ENCODE measurements at regions not wholly inside any gene's neighbourhood (a gene's known extent, or its start where the extent isn't known, plus 50 kb on each side); places are given as distances from the start of the nearest gene placed in this dataset.
"Not testable (repeated sequence)": the region's sequence is repeated elsewhere in the genome, so short reads cannot be mapped to it uniquely, and the experiment has no call there.

DNA sequence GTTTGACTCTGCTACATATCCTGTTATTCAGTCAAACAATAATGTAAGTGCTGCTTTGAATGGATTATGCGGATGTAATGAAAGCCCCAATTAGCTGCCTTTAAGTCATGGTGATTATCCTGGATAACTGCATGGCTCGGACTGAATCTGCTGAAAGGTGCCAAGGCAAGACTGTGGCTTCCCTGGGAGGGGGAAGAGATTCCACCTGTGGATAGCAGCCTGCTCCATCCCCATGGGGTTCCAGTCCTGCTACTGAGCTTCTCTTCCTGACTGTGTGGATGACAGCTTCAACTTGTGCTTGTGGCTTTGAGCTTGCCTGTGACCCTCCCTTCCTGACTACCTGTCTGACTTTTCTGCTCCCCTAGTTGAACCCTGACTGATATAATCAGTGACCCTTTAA is 540.0 kb upstream of the GYPC start:
- no peak for DNase-seq

DNA sequence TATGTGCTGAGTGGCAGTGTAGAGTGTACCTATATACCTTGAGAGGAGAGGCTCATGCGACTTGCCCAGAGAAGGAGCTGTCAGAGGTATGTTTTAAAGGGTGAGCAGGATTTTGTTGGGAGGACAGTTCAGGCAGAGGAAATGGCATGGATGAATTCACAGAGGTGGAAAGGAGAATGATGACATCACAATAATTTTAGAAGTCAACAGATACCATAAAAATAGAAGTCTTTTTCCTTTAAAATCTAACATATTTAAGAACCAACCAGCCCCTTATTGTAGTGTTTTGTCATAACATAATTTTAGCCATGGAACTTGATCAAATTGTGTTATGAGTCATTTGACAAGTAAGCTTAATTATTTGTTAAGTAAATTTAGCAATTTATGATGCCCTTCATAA is 538.1 kb upstream of the GYPC start:
- DNase-seq, result no peak

GRCh38 chr2:126145752-126146151 is 510.2 kb upstream of the GYPC start:
- no peak for DNase-seq

DNA sequence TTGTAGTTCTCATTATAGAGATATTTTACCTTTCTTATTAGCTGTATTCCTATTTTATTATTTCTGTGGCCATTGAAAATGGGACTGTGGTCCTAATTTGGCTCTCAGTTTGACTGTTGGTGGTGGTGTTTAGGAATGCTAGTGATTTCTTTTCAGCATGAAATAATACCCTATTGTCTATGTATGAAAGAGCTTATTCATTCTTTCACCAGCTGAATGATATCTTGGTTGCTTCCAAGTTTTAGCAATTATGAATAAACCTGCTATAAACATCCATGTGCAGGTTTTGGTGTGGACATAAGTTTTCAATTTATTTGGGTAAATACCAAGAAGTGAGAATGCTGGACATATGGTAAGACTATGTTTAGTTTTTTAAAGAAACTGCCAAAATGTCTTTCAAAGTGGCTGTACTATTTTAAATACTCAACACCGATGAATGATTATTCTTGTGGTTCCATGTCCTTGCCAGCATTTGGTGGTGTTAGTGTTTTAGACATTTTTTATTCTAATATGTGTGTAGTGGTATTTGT is 501.6 kb upstream of the GYPC start:
- DNase-seq, result no peak

DNA sequence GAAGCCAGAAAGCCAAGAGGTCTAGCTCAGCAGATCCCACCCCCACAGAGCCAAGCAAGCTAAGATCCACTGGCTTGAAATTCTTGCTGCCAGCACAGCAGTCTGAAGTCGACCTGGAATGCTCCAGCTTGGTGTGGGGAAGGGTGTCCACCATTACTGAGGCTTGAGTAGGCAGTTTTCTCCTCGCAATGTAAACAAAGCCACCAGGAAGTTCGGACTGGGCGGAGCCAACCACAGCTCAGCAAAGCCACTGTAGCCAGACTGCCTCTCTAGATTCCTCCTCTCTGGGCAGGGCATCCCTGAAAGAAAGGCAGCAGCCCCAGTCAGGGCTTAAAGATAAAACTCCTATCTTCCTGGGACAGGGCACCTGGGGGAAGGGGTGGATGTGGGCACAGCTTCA is 495.0 kb upstream of the GYPC start:
- DNase-seq, result not testable (repeated sequence)

DNA sequence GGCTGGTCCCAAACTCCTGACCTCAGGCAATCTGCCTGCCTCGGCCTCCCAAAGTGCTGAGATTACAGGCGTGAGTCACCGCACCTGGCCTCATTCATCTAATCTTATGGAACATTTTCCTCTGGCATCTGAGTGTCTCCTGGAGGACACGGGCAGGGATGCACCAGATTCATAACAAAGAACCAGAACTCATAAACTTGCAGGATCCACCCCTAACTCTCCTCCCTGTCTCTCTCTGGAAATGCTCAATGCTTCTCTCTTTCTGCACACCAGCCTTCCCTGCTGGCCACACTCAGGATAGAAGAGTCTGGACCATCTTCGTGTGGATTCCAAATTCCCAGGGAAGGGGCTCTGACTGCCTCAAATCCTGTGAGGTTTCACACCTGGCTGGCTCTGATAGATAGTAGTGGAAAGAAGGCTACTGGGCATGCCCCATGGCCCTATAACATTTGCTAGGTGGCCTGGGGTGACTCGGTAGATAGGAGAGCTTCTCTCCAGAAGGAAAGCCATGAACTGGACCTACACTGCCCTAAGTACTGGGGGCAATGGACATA is 483.2 kb upstream of the GYPC start:
- no peak for DNase-seq

DNA sequence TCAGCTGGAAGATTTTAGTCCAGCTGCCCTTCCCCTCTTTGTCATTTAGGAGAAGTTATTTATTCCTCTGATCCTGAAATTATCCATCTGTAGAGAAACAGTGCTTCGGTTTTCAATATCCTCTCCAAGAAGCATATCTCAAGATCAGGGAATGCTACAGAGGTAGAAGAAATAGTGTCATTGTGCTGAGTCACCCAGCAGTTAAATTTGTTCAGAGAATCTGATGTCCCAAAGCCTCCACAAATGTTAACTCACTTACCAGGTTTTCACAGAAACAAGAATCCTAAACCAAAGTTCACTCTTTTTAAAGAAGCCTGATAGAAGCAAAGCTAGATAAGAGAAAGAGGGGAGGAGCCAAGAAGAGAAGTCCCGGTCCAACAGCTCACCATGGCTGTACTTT is 480.7 kb upstream of the GYPC start:
- no peak for DNase-seq

- DNase-seq, result no peak
Observed at GRCh38 chr2:126177479-126177878, 478.5 kb upstream of the GYPC start.

- no peak for DNase-seq
Observed at GRCh38 chr2:126187668-126188067, 468.3 kb upstream of the GYPC start.

GRCh38 chr2:126189527-126189926 is 466.4 kb upstream of the GYPC start:
- DNase-seq, result no peak

DNA sequence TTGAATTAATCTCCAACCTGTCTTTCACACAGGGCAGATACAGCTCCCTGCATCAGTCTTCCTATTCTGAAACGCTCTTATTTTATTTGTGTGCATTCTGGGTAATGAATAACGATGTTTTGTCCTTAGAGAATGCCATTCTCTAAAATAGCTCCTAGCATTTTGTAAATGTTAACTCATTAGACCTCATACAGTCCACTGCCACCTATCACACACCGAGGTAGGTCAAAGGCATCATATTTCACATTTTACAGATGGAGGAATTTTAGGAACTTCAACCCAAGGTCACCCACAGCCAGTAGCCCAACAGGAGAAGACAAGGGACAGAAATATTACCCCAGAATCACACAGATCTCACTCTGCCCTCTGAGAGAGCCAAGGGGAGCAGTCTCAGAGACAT is 455.4 kb upstream of the GYPC start:
- no peak for DNase-seq

DNA sequence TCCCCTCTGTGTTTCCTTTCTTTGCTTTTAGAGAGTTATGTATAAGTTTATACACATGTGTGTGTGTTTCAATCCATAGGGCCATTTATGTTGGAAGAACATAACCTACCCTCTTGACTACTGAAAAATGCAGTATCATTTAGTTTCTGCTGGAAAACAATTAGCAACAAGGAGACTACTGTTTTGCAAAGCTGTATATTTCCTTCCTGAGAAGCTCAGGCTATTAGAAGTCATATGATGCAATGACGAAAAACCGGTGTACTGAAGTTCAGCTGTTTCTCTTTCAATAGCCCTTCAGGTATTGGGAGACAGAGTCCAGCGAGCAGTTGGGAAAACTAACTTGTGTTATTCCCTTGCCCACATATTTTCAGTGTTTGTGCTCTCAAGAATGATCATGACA is 447.7 kb upstream of the GYPC start:
- DNase-seq, result no peak

- no peak for DNase-seq
Observed at GRCh38 chr2:126212735-126213134, 443.2 kb upstream of the GYPC start.

DNA sequence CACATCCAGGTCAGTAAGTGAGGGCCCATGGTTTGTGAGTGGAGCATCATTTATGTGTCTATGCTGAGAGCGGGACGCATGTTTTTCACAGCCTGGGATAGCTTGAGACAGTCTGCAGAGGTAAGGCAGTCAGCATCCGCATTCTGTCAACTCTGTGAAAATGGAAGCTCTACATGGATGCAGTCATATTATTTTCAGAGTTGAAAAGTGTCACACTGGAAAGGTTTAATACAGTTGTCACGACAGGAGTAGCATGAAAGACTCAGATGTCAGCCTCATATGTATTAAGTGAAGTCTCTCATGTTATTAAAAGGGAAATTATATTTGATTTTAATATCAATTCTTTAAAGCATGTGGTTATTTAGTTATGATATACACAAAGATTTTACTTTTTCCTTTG is 436.9 kb upstream of the GYPC start:
- no peak for DNase-seq

DNA sequence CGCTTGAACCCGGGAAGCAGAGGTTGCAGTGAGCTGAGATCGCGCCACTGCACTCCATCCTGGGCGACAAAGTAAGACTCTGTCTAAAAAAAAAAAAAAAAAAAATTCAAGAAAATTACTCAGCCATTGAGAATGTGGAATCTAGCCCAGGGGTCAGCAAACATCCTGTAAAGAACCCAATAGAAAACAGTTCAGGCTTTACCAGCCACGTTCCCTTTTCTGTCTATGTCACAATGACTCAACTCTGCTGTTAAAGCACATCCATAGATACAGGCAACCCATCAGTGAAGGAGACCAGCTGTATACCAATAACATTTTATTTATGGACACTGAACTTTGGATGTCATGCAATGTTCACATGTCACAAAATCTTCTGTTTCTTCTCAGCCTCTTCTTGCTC is 435.6 kb upstream of the GYPC start:
- no peak for DNase-seq

DNA sequence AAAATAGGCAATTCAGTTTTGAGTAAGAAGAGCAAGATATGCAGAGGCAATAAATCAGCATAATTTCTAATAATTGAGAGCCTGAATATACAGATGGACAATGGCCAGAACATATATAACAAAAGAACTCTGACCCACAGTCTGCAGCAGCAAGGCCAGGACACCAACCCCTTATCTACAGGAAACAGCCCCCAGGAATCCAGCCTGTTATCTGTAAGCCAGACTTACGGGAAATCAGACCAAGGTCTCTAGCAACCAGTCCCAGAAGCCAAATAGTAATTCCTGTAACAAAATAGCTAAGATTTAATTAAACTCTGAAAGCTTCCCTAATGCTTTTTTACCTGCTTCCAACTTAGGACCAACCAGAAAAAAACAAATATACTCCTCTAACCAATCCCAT is 434.5 kb upstream of the GYPC start:
- DNase-seq, result no peak

DNA sequence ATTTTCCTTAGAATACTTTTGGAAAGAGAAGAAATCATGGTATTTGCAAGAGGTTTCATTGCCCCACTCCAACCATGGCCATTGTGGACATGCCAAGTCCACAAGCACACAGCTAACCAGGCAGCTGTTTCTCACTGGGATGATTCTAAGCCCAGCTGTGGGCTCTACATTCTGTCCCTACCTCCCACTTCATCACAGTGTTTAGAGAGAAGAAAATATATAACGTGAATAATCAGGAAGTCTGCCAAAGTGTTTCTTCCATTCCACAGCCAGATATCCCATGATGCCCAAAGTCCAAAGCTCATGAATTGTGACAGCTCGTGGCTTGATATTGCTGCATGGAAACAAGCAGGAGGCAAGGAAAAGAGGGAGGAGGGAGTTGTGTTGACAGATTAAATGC is 433.7 kb upstream of the GYPC start:
- no peak for DNase-seq

DNA sequence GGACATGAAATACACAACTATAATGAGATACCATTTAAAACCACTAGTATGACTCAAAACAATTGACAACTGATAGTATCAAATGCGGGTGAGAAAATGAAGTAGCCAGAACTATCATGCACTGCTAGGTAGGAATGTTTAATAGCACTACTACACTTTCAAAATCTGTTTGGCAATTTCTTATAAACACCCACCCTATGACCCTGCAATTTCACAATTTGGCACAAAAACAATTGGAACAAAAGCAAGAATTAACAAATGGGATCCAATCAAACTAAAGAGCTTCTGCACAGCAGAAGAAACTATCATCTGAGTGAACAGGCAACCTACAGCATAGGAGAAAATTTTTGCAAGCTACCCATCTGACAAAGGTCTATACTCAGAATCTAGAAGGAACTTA is 431.2 kb upstream of the GYPC start:
- no peak for DNase-seq

DNA sequence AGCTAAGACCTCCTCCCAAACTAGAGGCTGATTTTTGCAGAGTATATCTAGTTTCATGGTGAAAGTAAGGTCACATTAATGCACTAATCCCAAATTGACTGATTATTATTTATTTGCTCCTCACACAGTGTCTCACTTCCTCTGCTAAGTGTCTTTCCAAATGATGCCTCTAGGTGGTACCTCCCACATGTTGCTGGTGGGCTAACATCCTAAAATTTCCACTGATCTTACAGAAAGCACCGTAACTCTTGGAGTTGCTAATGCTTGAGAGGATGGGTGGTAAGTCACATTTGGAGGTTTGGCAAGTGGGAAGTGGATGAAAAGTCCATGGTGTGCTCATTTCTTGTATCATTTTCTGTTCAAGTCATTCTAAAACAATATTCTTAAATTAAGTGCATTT is 428.7 kb upstream of the GYPC start:
- DNase-seq, result no peak

DNA sequence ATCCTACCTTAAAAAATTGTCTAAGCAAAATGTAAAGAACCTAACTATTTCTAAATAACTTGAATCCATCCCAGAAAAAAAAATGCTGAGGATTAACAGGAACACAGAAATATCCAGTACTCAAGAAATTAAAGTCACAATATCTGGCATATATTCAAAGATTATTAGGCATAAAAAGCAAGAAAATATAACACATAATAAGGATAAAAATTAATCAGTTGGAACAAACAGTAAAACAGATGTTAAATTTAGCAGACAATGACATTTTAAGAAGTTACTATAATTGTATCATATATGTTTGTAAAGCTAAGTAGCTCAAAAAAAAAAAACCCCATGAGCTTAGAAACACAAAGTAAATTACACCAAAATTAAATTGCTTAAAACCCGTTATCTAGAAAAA is 427.4 kb upstream of the GYPC start:
- no peak for DNase-seq

- no peak for DNase-seq
Observed at GRCh38 chr2:126238251-126238650, 417.7 kb upstream of the GYPC start.

DNA sequence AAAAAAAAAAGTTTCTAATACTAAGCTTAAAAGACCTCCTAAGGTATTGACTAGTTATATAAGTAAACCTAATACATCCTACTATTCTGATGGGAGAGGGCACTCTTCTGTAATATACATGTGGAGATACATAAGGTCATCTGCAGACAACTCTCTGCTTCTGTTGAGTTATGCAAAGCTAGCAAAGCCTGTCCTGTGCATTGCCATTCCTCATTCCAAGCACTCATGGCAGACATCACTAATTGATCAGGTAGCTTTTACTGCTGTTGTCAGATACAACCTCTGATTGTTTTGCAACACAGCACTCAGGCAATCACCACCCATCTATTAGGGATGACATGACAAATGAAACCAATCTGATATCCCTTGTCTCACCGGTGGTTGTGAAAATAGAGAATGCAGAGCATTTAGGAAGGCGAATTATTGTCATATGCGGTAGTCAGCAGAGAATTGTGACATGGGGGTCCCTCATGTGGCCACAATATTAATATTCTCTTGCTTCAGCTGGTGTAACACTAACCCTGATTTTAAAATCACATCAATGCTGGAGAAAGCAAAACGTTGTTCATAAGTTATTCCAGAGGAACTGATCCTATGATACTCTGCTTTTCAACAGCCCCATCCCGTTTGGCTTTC is 416.5 kb upstream of the GYPC start:
- DNase-seq, result no peak

GRCh38 chr2:126241001-126241400 is 415.0 kb upstream of the GYPC start:
- no peak for DNase-seq

DNA sequence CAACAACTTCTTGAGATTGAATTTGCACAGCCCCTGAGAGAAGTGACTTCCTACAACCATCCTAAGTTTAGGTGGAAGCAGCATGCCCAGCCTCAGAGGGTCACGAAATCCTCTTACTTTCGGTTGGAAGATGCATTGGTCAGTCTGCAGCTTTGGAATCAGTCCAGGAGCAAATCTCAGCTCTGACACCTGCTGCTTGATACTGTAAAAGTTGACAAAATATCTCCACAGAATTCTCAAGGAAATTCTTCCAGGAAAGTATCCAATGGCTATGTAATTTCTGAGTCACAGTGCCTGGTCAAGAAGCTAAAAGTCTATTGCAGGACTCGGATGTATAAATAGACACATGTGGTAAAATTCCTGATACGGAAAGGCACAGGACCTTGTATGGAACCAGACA is 414.5 kb upstream of the GYPC start:
- DNase-seq, result no peak

DNA sequence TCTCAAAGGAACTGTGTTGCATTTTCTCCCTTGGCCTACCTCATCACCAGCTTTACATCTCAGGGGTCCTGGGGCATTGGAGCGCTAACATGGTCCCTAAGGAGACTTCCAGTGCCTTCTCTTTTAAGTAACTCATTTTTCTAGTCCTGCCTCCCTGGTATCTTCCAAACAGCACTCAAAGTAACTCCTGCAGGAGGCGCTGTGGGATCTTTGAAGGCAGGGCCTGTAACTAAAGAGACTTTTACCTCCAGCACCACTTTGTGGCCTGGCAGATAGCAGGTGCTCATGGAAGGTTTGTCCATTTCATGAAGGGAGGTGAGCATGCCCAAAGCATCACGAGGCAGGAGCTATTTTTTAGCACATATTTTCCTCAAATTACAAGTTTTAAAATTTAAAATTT is 411.0 kb upstream of the GYPC start:
- peak; percentile 59 for DNase-seq
